GM21619 (cell line): ENCODE measurements at regions not wholly inside any gene's neighbourhood (a gene's known extent, or its start where the extent isn't known, plus 50 kb on each side); places are given as distances from the start of the nearest gene placed in this dataset.

ENCODE experiments used
- ATAC-seq: cut with Tn5 transposase; IDR thresholded peaks from one replicate; pipeline ENCODE4 v1.9.1; 2021; ENCODE audit not compliant: unreplicated experiment

GRCh38 chr2:23323917-23324680 lies 60.9 kb upstream of the KLHL29 start:
- ATAC-seq, result no peak

DNA sequence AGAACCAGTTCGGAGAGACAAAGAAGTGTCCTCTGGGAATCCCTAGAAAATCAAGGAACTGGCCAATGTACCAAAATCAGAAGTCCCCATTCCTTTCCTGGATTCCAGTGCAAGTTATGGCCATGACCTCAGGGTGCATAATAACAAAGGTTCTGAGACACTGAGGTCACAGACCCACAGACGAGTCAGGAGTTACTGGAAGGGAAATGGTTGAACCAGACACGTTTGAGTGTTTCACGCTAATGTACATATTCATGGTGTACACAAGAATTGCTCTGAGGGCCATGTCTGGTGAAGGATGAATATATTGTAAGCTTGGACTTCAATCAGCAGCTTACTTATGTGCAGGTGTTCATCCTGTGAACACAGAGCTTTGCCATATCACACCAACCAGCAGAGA lies 58.6 kb upstream of the KLHL29 start:
- ATAC-seq, result no peak

- ATAC-seq, result no peak
These were observed 57.6 kb upstream of the KLHL29 start for GRCh38 chr2:23327416-23327815.

- ATAC-seq, result no peak
These were observed 57.1 kb upstream of the KLHL29 start for GRCh38 chr2:23327887-23328286.

DNA sequence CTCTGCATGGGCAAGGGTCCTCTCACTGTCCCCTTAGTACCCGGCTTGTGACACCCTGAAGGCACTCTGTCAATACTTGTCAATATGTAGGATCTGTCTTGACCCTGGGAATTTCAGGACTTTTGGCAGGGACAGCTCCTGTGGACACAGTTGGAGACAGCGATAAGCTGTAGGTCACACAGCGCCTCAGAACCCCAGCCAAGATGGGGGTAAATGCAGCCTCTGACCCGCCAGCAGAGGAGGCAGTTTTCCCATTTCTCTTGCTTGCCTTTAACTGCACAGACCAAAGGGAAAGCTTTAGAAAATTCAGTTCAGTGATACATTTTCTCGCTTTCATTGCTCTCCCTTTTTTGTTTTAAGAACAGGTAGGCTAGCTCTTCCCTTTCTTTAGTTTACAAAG lies 54.8 kb upstream of the KLHL29 start:
- ATAC-seq, result no peak
